ENCODE measurements at regions not wholly inside any gene's neighbourhood (a gene's known extent, or its start where the extent isn't known, plus 50 kb on each side); places are given as distances from the start of the nearest gene placed in this dataset.
A peak's percentile ranks its signal among the peaks of the same experiment; 100 is the strongest.

GRCh38 chr4:38313175-38313574 is 350.8 kb upstream of the KLF3 start:
- no peak for DNase-seq (ENCODE audit: low spot score)

GRCh38 chr4:38313999-38314561 is 349.9 kb upstream of the KLF3 start:
- peak; percentile 14 for DNase-seq (ENCODE audit: low spot score)

- DNase-seq (ENCODE audit: low spot score), result no peak
These were observed 349.3 kb upstream of the KLF3 start for GRCh38 chr4:38314663-38315062.

GRCh38 chr4:38315286-38315685 is 348.7 kb upstream of the KLF3 start:
- no peak for DNase-seq (ENCODE audit: low spot score)

GRCh38 chr4:38316045-38316444 is 348.0 kb upstream of the KLF3 start:
- no peak for DNase-seq (ENCODE audit: low spot score)

- no peak for DNase-seq (ENCODE audit: low spot score)
These were observed 346.8 kb upstream of the KLF3 start for GRCh38 chr4:38317041-38317674.

GRCh38 chr4:38318737-38319455 is 345.1 kb upstream of the KLF3 start:
- peak; percentile 82 for DNase-seq (ENCODE audit: low spot score)

GRCh38 chr4:38319456-38320342 is 344.3 kb upstream of the KLF3 start:
- peak; percentile 89 for DNase-seq (ENCODE audit: low spot score)

- DNase-seq (ENCODE audit: low spot score), result no peak
These were observed 343.7 kb upstream of the KLF3 start for GRCh38 chr4:38320343-38320695.

- DNase-seq (ENCODE audit: low spot score), result no peak
These were observed 343.2 kb upstream of the KLF3 start for GRCh38 chr4:38320833-38321232.

GRCh38 chr4:38322714-38323113 is 341.3 kb upstream of the KLF3 start:
- DNase-seq (ENCODE audit: low spot score), result no peak

GRCh38 chr4:38323141-38323641 is 340.8 kb upstream of the KLF3 start:
- DNase-seq (ENCODE audit: low spot score), result no peak

GRCh38 chr4:38324861-38325628 is 339.0 kb upstream of the KLF3 start:
- no peak for DNase-seq (ENCODE audit: low spot score)

GRCh38 chr4:38325629-38325913 is 338.4 kb upstream of the KLF3 start:
- DNase-seq (ENCODE audit: low spot score), result no peak

- no peak for DNase-seq (ENCODE audit: low spot score)
These were observed 337.5 kb upstream of the KLF3 start for GRCh38 chr4:38326499-38326898.

- DNase-seq (ENCODE audit: low spot score), result no peak
These were observed 336.8 kb upstream of the KLF3 start for GRCh38 chr4:38327174-38327573.

- no peak for DNase-seq (ENCODE audit: low spot score)
These were observed 334.8 kb upstream of the KLF3 start for GRCh38 chr4:38328989-38329729.

GRCh38 chr4:38330321-38330720 is 333.7 kb upstream of the KLF3 start:
- no peak for DNase-seq (ENCODE audit: low spot score)

- no peak for DNase-seq (ENCODE audit: low spot score)
These were observed 333.1 kb upstream of the KLF3 start for GRCh38 chr4:38330936-38331335.

GRCh38 chr4:38332699-38333098 is 331.3 kb upstream of the KLF3 start:
- DNase-seq (ENCODE audit: low spot score), result no peak

GRCh38 chr4:38333219-38333618 is 330.8 kb upstream of the KLF3 start:
- no peak for DNase-seq (ENCODE audit: low spot score)

All from hematopoietic multipotent progenitor cell treated with erythropoietin and hydrocortisone succinate and interleukin-3 and kit ligand, for 15 days (in vitro differentiated cells).